ENCODE measurements at regions not wholly inside any gene's neighbourhood (a gene's known extent, or its start where the extent isn't known, plus 50 kb on each side); places are given as distances from the start of the nearest gene placed in this dataset.

DNA sequence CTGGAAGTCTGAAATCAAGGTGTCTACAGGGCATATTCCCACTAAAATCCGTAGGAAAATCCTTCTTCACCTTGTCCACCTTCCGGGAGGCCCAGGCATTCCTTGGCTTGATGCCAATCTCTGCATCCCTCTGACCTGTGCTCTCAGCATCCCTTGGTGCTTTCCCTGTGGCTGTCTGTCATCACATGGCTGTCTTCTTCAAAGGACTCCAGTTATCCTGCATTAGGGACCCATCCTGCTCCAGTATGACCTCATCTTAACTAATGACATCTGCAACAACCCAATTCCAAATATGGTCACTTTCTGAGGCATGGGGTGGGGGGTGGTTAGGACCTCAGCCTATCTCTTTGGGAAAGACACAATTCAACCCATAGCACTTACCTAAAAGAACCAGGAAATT is 423.8 kb downstream of the IRS2 start:
- no peak overlapping the region for H3K4me3 Mint-ChIP-seq
- no peak overlapping the region for H3K27ac Mint-ChIP-seq
- peaks cover 3% of the 10 kb centered on the region for H3K9me3 Mint-ChIP-seq
- H3K36me3 Mint-ChIP-seq (ENCODE audit: low read depth) = no peaks in the 10 kb centered on the region
- H3K27me3 Mint-ChIP-seq (ENCODE audit: low read depth) = no peaks in the 10 kb centered on the region
- TF ChIP-seq, protein P1, sequence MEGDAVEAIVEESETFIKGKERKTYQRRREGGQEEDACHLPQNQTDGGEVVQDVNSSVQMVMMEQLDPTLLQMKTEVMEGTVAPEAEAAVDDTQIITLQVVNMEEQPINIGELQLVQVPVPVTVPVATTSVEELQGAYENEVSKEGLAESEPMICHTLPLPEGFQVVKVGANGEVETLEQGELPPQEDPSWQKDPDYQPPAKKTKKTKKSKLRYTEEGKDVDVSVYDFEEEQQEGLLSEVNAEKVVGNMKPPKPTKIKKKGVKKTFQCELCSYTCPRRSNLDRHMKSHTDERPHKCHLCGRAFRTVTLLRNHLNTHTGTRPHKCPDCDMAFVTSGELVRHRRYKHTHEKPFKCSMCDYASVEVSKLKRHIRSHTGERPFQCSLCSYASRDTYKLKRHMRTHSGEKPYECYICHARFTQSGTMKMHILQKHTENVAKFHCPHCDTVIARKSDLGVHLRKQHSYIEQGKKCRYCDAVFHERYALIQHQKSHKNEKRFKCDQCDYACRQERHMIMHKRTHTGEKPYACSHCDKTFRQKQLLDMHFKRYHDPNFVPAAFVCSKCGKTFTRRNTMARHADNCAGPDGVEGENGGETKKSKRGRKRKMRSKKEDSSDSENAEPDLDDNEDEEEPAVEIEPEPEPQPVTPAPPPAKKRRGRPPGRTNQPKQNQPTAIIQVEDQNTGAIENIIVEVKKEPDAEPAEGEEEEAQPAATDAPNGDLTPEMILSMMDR (IDR thresholded peaks at IDR 0.05; ENCODE audit: unreplicated experiment in 3 of 3) = no peak
- no peaks in the 10 kb centered on the region for H3K4me1 Mint-ChIP-seq

DNA sequence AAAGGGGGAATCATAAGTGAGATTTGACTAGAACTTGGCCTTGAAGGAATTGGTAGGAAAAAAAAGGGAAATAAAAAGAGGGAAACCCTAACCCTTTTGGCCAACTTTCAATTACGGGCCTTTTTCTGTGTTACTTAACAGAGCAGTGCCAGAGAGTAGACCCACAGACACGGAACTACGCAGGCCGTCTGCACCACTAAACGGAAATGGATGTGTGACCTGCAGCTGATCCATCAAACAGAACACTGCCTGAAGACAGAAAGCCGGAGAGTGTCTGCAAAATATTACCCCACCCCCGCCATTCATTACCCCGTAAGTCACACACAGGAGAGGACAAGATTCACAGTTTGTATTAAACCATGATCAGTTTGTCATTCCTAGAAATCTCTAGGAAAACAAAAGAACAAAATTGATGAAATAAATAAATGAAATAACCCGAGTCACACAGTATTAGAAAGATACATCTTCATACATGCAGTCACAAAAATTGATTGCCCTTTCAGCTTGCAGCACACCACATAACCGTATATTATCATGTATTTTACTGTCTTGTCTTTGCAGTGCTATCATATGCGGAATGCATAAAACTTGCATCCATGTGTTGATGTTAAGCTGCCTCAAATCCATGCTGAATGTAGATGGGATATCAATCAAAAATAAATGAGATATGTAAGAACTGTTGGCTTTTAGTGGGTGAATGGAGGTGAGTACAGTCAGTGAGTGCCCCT is 424.7 kb downstream of the IRS2 start:
- H3K4me3 Mint-ChIP-seq = no peak overlapping the region
- H3K36me3 Mint-ChIP-seq (ENCODE audit: low read depth) = no peaks in the 10 kb centered on the region
- no peak overlapping the region for H3K27ac Mint-ChIP-seq
- H3K9me3 Mint-ChIP-seq = peaks cover 3% of the 10 kb centered on the region
- TF ChIP-seq, protein P1 (IDR thresholded peaks at IDR 0.05; ENCODE audit: unreplicated experiment in 3 of 3) = no peak
- no peaks in the 10 kb centered on the region for H3K4me1 Mint-ChIP-seq
- no peaks in the 10 kb centered on the region for H3K27me3 Mint-ChIP-seq (ENCODE audit: low read depth)

DNA sequence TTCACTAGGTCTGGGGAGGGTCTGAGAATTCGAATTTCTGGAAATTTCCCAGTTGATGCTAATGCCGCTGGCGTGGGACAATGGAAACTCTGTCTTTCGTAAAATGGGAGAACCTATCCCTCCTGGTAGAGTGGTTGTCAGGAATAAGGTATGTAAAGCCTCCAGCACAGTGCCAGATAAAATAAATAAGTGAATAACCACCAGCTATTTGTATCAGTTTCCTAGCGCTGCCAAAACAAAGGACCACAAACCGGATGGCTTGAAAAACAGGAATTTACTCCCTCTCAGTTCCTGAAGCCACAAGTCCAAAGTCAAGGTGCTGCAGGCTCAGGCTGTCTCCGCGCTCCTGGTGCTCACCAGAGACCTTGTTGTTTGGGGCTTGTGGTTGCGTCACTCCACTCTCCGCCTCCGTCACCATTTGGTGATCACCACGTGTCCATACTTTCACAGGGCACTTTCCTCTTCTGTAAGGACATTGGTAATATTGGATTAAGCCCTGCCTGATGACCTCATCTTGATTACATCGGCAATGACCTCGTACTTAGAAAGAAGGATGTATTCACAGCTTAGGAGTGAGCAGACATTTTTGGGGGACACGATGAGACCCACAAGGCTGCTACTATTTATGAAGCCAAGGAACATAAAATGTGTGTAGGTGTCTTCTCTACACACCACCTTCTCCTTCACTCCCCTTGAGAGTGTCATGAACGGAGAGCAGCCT is 428.5 kb downstream of the IRS2 start:
- Mint-ChIP-seq H3K4me1 (no peaks in the 10 kb centered on the region), H3K36me3 (ENCODE audit: low read depth) (no peaks in the 10 kb centered on the region), H3K27me3 (ENCODE audit: low read depth) (no peaks in the 10 kb centered on the region), H3K27ac (no peak overlapping the region), H3K9me3 (no peaks in the 10 kb centered on the region), H3K4me3 (no peak overlapping the region)
- TF ChIP-seq, protein P1 (IDR thresholded peaks at IDR 0.05; ENCODE audit: unreplicated experiment in 3 of 3) = no peak

DNA sequence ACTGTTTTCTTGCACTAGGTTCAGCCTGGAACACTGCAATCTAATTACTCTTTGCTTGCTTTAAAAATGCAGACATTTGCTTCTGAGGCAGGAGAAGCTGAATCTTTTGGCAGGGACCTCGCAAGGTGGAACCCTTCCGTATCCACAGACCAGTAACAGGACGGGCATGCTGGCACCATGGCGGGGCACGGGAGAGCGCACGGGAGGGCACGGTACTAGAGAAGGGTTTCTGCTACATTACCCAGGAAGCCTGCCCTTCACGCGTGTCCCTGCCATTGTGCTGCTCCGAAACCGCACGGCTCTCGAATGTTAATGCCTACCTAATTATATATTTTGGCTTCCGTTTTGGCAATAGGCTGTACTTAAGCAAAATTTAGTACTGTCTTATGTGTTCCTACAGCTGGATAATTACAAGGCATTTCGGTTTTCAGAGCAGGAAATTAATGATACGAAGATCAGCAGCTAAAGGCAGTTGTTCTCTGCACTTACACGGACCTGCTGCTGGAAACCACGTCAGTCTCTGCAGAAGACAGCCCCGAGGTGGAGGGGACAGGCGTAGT is 430.4 kb downstream of the IRS2 start:
- no peaks in the 10 kb centered on the region for H3K9me3 Mint-ChIP-seq
- TF ChIP-seq, protein P1 (IDR thresholded peaks at IDR 0.05; ENCODE audit: unreplicated experiment in 3 of 3) = no peak
- no peak overlapping the region for H3K27ac Mint-ChIP-seq
- H3K4me1 Mint-ChIP-seq = no peaks in the 10 kb centered on the region
- H3K27me3 Mint-ChIP-seq (ENCODE audit: low read depth) = no peaks in the 10 kb centered on the region
- no peaks in the 10 kb centered on the region for H3K36me3 Mint-ChIP-seq (ENCODE audit: low read depth)
- no peak overlapping the region for H3K4me3 Mint-ChIP-seq

DNA sequence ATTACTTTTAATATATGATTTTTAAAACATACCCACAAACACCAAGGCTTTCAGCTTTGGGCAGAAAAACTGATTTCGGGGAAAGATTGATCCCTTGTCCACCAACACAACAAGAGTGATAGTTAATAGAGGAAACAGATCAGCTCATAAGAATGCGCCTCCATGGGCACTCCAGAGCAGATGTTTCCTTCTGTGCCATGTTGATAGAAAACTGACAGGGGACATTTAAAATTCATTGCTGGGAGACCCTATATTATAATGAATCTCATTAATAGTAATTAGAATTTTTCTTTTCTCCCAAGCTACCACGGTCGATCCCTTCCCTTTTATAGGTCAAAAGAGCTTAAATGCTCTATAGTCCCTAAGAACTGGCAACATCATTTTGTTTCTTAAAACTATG is 431.2 kb downstream of the IRS2 start:
- Mint-ChIP-seq H3K4me1 (no peaks in the 10 kb centered on the region), H3K27ac (no peak overlapping the region), H3K36me3 (ENCODE audit: low read depth) (no peaks in the 10 kb centered on the region), H3K9me3 (no peaks in the 10 kb centered on the region), H3K4me3 (no peak overlapping the region), H3K27me3 (ENCODE audit: low read depth) (no peaks in the 10 kb centered on the region)
- TF ChIP-seq, protein P1 (IDR thresholded peaks at IDR 0.05; ENCODE audit: unreplicated experiment in 3 of 3) = no peak
